ENCODE measurements at regions not wholly inside any gene's neighbourhood (a gene's known extent, or its start where the extent isn't known, plus 50 kb on each side); places are given as distances from the start of the nearest gene placed in this dataset.

- Histone ChIP-seq H3K27ac (ENCODE audit: low read depth in 1 of 3, low read length in 2 of 3) (no peak overlapping the region), H3K36me3 (ENCODE audit: control insufficient read depth in 3 of 3, insufficient read depth in 2 of 3, low read depth in 1 of 3, low read length in 3 of 3) (no peaks in the 10 kb centered on the region), H3K9me3 (ENCODE audit: control insufficient read depth in 2 of 2, insufficient read depth in 1 of 2, low read depth in 1 of 2, low read length in 1 of 2) (no peaks in the 10 kb centered on the region), H3K27me3 (ENCODE audit: control insufficient read depth in 3 of 3, insufficient read depth in 3 of 3, low read length in 3 of 3) (no peaks in the 10 kb centered on the region), H3K4me3 (ENCODE audit: low read depth in 1 of 3, low read length in 3 of 3) (no peak overlapping the region), H3K4me1 (ENCODE audit: control insufficient read depth in 3 of 3, insufficient read depth in 2 of 3, low read depth in 1 of 3, low read length in 2 of 3) (no peaks in the 10 kb centered on the region)
- no peak for DNase-seq
- no peak for FAIRE-seq
Measured at GRCh38 chr5:96520345-96520744, 87.3 kb upstream of the PCSK1 start.

DNA sequence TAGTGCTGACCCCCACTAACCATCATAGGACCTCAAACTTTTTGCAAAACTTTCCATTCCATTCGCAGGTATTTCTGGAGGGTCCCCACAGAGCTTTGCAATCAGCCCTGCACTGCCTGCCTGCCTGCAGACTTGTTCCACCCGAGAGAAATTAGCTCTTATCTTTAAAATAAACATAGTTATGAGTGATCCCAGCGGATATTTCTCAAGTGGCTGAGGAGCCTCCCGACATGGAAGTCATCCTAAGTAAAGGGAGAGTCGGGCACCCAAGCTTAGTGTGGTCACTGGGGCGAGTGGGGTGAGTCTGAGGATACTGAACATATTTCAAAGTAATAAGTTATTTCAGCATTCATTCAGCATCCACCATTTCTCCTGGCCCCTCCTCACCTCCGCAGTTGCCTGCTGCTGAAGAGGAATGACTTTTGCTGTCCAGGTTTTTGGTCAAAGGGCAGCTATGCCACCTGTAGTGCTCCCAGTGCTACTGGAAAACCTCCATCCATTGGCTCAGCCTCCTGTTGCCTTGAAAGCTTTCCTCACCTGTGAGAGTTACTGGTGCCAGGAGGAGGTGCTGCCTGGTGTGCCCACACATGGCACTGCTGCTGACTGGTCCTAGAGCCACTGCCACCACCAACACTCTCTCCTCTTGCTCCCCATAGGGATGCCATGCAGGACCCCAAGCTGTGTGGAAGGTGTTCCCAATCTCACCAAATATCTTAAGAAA lies 89.7 kb upstream of the PCSK1 start:
- Histone ChIP-seq H3K27me3 (ENCODE audit: control insufficient read depth in 3 of 3, insufficient read depth in 3 of 3, low read length in 3 of 3) (no peaks in the 10 kb centered on the region), H3K36me3 (ENCODE audit: control insufficient read depth in 3 of 3, insufficient read depth in 2 of 3, low read depth in 1 of 3, low read length in 3 of 3) (no peaks in the 10 kb centered on the region), H3K27ac (ENCODE audit: low read depth in 1 of 3, low read length in 2 of 3) (no peak overlapping the region), H3K4me1 (ENCODE audit: control insufficient read depth in 3 of 3, insufficient read depth in 2 of 3, low read depth in 1 of 3, low read length in 2 of 3) (no peaks in the 10 kb centered on the region), H3K4me3 (ENCODE audit: low read depth in 1 of 3, low read length in 3 of 3) (no peak overlapping the region), H3K9me3 (ENCODE audit: control insufficient read depth in 2 of 2, insufficient read depth in 1 of 2, low read depth in 1 of 2, low read length in 1 of 2) (no peaks in the 10 kb centered on the region)
- DNase-seq (no peak), FAIRE-seq (no peak)
- WGBS, 3 donors = 54 to 55% (median 55%) methylated on average over 7 of the region's 7 CpGs

DNA sequence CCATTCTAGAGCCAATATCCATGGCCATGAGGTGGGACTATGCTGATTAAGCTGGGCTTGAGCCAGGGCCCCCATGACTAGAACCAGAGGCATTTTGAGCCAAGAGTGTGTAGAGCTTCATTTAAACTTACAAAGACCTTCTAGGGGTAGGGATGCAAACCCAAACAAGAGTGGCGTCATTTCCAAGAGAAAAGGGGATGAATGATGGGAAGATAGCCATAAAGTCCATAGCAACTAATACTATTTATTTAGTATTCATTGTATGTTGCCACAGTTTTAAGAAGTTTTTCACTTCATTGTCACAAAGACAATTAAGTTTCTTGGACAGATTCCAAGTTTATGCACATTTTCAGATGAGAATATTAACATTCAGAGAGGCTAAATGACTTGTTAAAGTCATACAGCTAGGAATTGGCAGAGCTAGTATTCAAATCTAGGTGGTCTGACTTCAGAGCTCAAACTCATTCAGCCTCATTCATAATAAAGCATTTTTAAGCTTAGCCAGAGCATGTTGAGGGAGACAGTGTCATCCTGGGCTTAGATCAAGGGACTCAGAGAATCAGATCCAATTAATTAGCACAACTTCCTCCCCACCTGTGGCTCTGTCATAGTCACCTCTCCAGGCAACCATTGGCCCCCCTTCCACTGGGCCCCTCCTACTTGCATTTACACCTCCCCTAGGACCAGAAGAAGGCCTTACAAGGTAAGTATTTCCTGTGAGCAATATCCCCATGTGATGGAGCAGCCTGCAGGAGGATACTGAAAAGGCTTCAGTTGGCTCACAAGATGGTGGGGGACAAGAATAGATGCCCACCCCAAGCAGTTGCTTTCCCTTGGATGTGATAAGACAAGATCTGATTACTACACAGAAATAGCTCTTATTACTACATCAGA lies 95.0 kb upstream of the PCSK1 start:
- Histone ChIP-seq H3K36me3 (ENCODE audit: control insufficient read depth in 3 of 3, insufficient read depth in 2 of 3, low read depth in 1 of 3, low read length in 3 of 3) (no peaks in the 10 kb centered on the region), H3K4me3 (ENCODE audit: low read depth in 1 of 3, low read length in 3 of 3) (no peak overlapping the region), H3K9me3 (ENCODE audit: control insufficient read depth in 2 of 2, insufficient read depth in 1 of 2, low read depth in 1 of 2, low read length in 1 of 2) (no peaks in the 10 kb centered on the region), H3K27me3 (ENCODE audit: control insufficient read depth in 3 of 3, insufficient read depth in 3 of 3, low read length in 3 of 3) (no peaks in the 10 kb centered on the region), H3K27ac (ENCODE audit: low read depth in 1 of 3, low read length in 2 of 3) (no peak overlapping the region), H3K4me1 (ENCODE audit: control insufficient read depth in 3 of 3, insufficient read depth in 2 of 3, low read depth in 1 of 3, low read length in 2 of 3) (no peaks in the 10 kb centered on the region)
- DNase-seq = no peak
- no peak for FAIRE-seq
- WGBS, 3 donors = 73 to 93% (median 92%) methylated on average over 1 of the region's 1 CpG

DNA sequence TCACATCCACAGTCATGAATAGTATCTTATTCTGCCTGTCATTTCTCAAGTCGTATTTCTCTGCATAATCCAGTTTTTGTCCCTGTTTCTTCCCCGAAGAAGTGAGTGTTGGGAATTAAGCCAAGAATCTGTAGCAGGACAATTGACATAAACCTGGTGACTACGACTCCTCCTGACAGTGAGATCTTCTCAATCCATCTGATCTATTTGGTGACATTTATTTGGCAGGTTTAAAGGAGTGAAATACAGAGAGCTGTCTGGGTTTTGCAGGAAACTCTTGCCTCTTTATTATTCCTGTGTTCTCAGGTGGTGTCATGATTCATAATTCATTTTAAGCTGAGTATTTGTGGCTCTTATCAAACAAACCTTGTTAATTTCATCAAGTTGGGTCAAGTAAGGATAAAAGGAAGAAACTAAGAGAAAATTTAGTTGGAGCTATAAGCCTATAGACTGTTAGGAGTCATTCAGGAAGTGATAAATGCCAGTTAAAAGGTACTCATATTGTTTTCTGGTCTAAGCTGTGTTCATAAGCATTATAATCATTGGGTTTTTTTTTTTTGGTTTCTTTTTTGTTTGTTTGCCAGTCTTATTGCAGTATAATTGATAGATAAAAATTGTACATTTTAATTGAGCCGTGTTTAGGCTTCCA lies 95.9 kb upstream of the PCSK1 start:
- 53 to 68% (median 53%) methylated on average over 4 of the region's 4 CpGs for WGBS, 3 donors
- DNase-seq = no peak
- Histone ChIP-seq H3K4me1 (ENCODE audit: control insufficient read depth in 3 of 3, insufficient read depth in 2 of 3, low read depth in 1 of 3, low read length in 2 of 3) (no peaks in the 10 kb centered on the region), H3K9me3 (ENCODE audit: control insufficient read depth in 2 of 2, insufficient read depth in 1 of 2, low read depth in 1 of 2, low read length in 1 of 2) (no peaks in the 10 kb centered on the region), H3K4me3 (ENCODE audit: low read depth in 1 of 3, low read length in 3 of 3) (no peak overlapping the region), H3K36me3 (ENCODE audit: control insufficient read depth in 3 of 3, insufficient read depth in 2 of 3, low read depth in 1 of 3, low read length in 3 of 3) (no peaks in the 10 kb centered on the region), H3K27me3 (ENCODE audit: control insufficient read depth in 3 of 3, insufficient read depth in 3 of 3, low read length in 3 of 3) (no peaks in the 10 kb centered on the region), H3K27ac (ENCODE audit: low read depth in 1 of 3, low read length in 2 of 3) (no peak overlapping the region)
- peak; percentile 19 for FAIRE-seq

GRCh38 chr5:96529559-96529958 lies 96.5 kb upstream of the PCSK1 start:
- WGBS, 3 donors = 46 to 64% (median 62%) methylated on average over 6 of the region's 6 CpGs
- Histone ChIP-seq H3K27ac (ENCODE audit: low read depth in 1 of 3, low read length in 2 of 3) (no peak overlapping the region), H3K9me3 (ENCODE audit: control insufficient read depth in 2 of 2, insufficient read depth in 1 of 2, low read depth in 1 of 2, low read length in 1 of 2) (no peaks in the 10 kb centered on the region), H3K27me3 (ENCODE audit: control insufficient read depth in 3 of 3, insufficient read depth in 3 of 3, low read length in 3 of 3) (no peaks in the 10 kb centered on the region), H3K4me1 (ENCODE audit: control insufficient read depth in 3 of 3, insufficient read depth in 2 of 3, low read depth in 1 of 3, low read length in 2 of 3) (no peaks in the 10 kb centered on the region), H3K36me3 (ENCODE audit: control insufficient read depth in 3 of 3, insufficient read depth in 2 of 3, low read depth in 1 of 3, low read length in 3 of 3) (no peaks in the 10 kb centered on the region), H3K4me3 (ENCODE audit: low read depth in 1 of 3, low read length in 3 of 3) (no peak overlapping the region)
- FAIRE-seq (no peak), DNase-seq (no peak)

GRCh38 chr5:96530901-96531300 lies 97.9 kb upstream of the PCSK1 start:
- H3K9me3 ChIP-seq (ENCODE audit: control insufficient read depth in 2 of 2, insufficient read depth in 1 of 2, low read depth in 1 of 2, low read length in 1 of 2) = no peaks in the 10 kb centered on the region
- no peaks in the 10 kb centered on the region for H3K27me3 ChIP-seq (ENCODE audit: control insufficient read depth in 3 of 3, insufficient read depth in 3 of 3, low read length in 3 of 3)
- H3K27ac ChIP-seq (ENCODE audit: low read depth in 1 of 3, low read length in 2 of 3) = no peak overlapping the region
- no peak for DNase-seq
- no peaks in the 10 kb centered on the region for H3K4me1 ChIP-seq (ENCODE audit: control insufficient read depth in 3 of 3, insufficient read depth in 2 of 3, low read depth in 1 of 3, low read length in 2 of 3)
- no peak overlapping the region for H3K4me3 ChIP-seq (ENCODE audit: low read depth in 1 of 3, low read length in 3 of 3)
- no peaks in the 10 kb centered on the region for H3K36me3 ChIP-seq (ENCODE audit: control insufficient read depth in 3 of 3, insufficient read depth in 2 of 3, low read depth in 1 of 3, low read length in 3 of 3)
- FAIRE-seq = no peak

GRCh38 chr5:96533371-96533770 lies 100.3 kb upstream of the PCSK1 start:
- Histone ChIP-seq H3K27ac (ENCODE audit: low read depth in 1 of 3, low read length in 2 of 3) (no peak overlapping the region), H3K4me1 (ENCODE audit: control insufficient read depth in 3 of 3, insufficient read depth in 2 of 3, low read depth in 1 of 3, low read length in 2 of 3) (no peaks in the 10 kb centered on the region), H3K27me3 (ENCODE audit: control insufficient read depth in 3 of 3, insufficient read depth in 3 of 3, low read length in 3 of 3) (no peaks in the 10 kb centered on the region), H3K36me3 (ENCODE audit: control insufficient read depth in 3 of 3, insufficient read depth in 2 of 3, low read depth in 1 of 3, low read length in 3 of 3) (no peaks in the 10 kb centered on the region), H3K9me3 (ENCODE audit: control insufficient read depth in 2 of 2, insufficient read depth in 1 of 2, low read depth in 1 of 2, low read length in 1 of 2) (no peaks in the 10 kb centered on the region), H3K4me3 (ENCODE audit: low read depth in 1 of 3, low read length in 3 of 3) (no peak overlapping the region)
- WGBS, 3 donors = 94 to 95% (median 94%) methylated on average over 4 of the region's 4 CpGs
- FAIRE-seq (no peak), DNase-seq (no peak)

- H3K36me3 ChIP-seq (ENCODE audit: control insufficient read depth in 3 of 3, insufficient read depth in 2 of 3, low read depth in 1 of 3, low read length in 3 of 3) = no peaks in the 10 kb centered on the region
Measured at GRCh38 chr5:96537386-96537785, 104.3 kb upstream of the PCSK1 start.

More at GRCh38 chr5:96537386-96537785, 104.3 kb upstream of the PCSK1 start:
- Histone ChIP-seq H3K4me1 (ENCODE audit: control insufficient read depth in 3 of 3, insufficient read depth in 2 of 3, low read depth in 1 of 3, low read length in 2 of 3) (no peaks in the 10 kb centered on the region), H3K4me3 (ENCODE audit: low read depth in 1 of 3, low read length in 3 of 3) (no peak overlapping the region), H3K9me3 (ENCODE audit: control insufficient read depth in 2 of 2, insufficient read depth in 1 of 2, low read depth in 1 of 2, low read length in 1 of 2) (no peaks in the 10 kb centered on the region), H3K27me3 (ENCODE audit: control insufficient read depth in 3 of 3, insufficient read depth in 3 of 3, low read length in 3 of 3) (no peaks in the 10 kb centered on the region), H3K27ac (ENCODE audit: low read depth in 1 of 3, low read length in 2 of 3) (peak overlapping the region in 1 of 3 donors; percentile 61)
- DNase-seq (peak in 1 of 2 donors; percentile 34), FAIRE-seq (no peak)
- WGBS, 3 donors = 63 to 77% (median 65%) methylated on average over 3 of the region's 3 CpGs
